WTC11 (cell line): ENCODE measurements at regions not wholly inside any gene's neighbourhood (a gene's known extent, or its start where the extent isn't known, plus 50 kb on each side); places are given as distances from the start of the nearest gene placed in this dataset.

Source experiments
- ATAC-seq: fragments of 200-7000 bp; cut with Tn5 transposase; 2 replicates; pipeline ENCODE4 v1.10.0; 2021; ENCODE audit warnings: mild to moderate bottlenecking, moderate library complexity
- CTCF ChIA-PET: fragments of 300-600 bp; sonication (Branson Sonifier 250); formaldehyde crosslinking; loops from one replicate; lab custom pipeline; 2021; ENCODE audit warnings: antibody characterized with exemption; lab: Charles Lee
- POLR2A ChIA-PET: fragments of 350-600 bp; sonication (Branson Sonifier 250); formaldehyde crosslinking; loops from one replicate; lab custom pipeline; 2021; ENCODE audit warnings: antibody characterized with exemption; lab: Charles Lee
- DNase-seq: peaks from one replicate; pipeline ENCODE4 v3.0.0; 2021; ENCODE audit warnings: low spot score
- H3K27ac Mint-ChIP-seq: 2 replicates; pipeline ENCODE4 v1.8.0; 2021; ENCODE audit warnings: mixed read lengths
- H3K27me3 Mint-ChIP-seq: 2 replicates; pipeline ENCODE4 v1.8.0; 2021; ENCODE audit warnings: low read depth, mild to moderate bottlenecking, moderate library complexity, mixed read lengths
- H3K36me3 Mint-ChIP-seq: 2 replicates; pipeline ENCODE4 v1.8.0; 2021; ENCODE audit warnings: mixed read lengths
- H3K4me1 Mint-ChIP-seq: 2 replicates; pipeline ENCODE4 v1.8.0; 2022; ENCODE audit warnings: mixed read lengths
- H3K4me3 Mint-ChIP-seq: 2 replicates; pipeline ENCODE4 v1.8.0; 2021; ENCODE audit warnings: mild to moderate bottlenecking, moderate library complexity, mixed read lengths
- H3K9me3 Mint-ChIP-seq: 2 replicates; pipeline ENCODE4 v1.8.0; 2021; ENCODE audit warnings: mixed read lengths
- ATF1 ChIP-seq: sonication (generic); formaldehyde crosslinking; IDR thresholded peaks from 2 replicates; pipeline ENCODE4 v1.8.1; 2023; ENCODE audit warnings: mild to moderate bottlenecking, moderate library complexity, missing genetic modification reagents
- ATF3 ChIP-seq: sonication (generic); formaldehyde crosslinking; conservative IDR thresholded peaks from 2 replicates; pipeline ENCODE4 v1.8.1; 2022; ENCODE audit warnings: mild to moderate bottlenecking, missing genetic modification reagents
- CBFB ChIP-seq: sonication (generic); formaldehyde crosslinking; IDR thresholded peaks from 2 replicates; pipeline ENCODE4 v1.8.1; 2022; ENCODE audit warnings: mild to moderate bottlenecking, low read depth, missing genetic modification reagents
- CREB1 ChIP-seq: sonication (generic); formaldehyde crosslinking; IDR thresholded peaks from 2 replicates; pipeline ENCODE4 v1.8.0; 2023; ENCODE audit warnings: mild to moderate bottlenecking, missing genetic modification reagents
- FOXP1 ChIP-seq: sonication (generic); formaldehyde crosslinking; IDR thresholded peaks from 2 replicates; pipeline ENCODE4 v1.8.0; 2022; ENCODE audit warnings: missing genetic modification reagents, mild to moderate bottlenecking, moderate library complexity, borderline replicate concordance
- GABPB1 ChIP-seq: sonication (generic); formaldehyde crosslinking; IDR thresholded peaks from 2 replicates; pipeline ENCODE4 v1.8.1; 2023; ENCODE audit warnings: mild to moderate bottlenecking, missing genetic modification reagents
- HMGA2 ChIP-seq: fragments of 250-450 bp; sonication (Bioruptor Pico); IDR thresholded peaks from 2 replicates; pipeline ENCODE4 v1.4.0; 2021; ENCODE audit warnings: mild to moderate bottlenecking, moderate library complexity
- HMGXB4 ChIP-seq: sonication (generic); formaldehyde crosslinking; IDR thresholded peaks from 2 replicates; pipeline ENCODE4 v1.8.1; 2023; ENCODE audit warnings: mild to moderate bottlenecking, moderate library complexity, missing genetic modification reagents
- MAX ChIP-seq: sonication (generic); formaldehyde crosslinking; IDR thresholded peaks from 2 replicates; pipeline ENCODE4 v1.8.0; 2022; ENCODE audit warnings: mild to moderate bottlenecking, missing genetic modification reagents
- MXD4 ChIP-seq: fragments of 250-450 bp; sonication (Bioruptor Pico); IDR thresholded peaks from 2 replicates; pipeline ENCODE4 v1.8.0; 2021; ENCODE audit warnings: mild to moderate bottlenecking, moderate library complexity, borderline replicate concordance
- NFYB ChIP-seq: sonication (generic); formaldehyde crosslinking; conservative IDR thresholded peaks from 2 replicates; pipeline ENCODE4 v1.8.0; 2022; ENCODE audit warnings: low read depth, missing genetic modification reagents
- RELA ChIP-seq: sonication (generic); formaldehyde crosslinking; IDR thresholded peaks from 2 replicates; pipeline ENCODE4 v1.8.1; 2022; ENCODE audit warnings: missing genetic modification reagents, mild to moderate bottlenecking, borderline replicate concordance
- TCF7 ChIP-seq: sonication (generic); formaldehyde crosslinking; IDR thresholded peaks from 2 replicates; pipeline ENCODE4 v1.8.0; 2022; ENCODE audit warnings: mild to moderate bottlenecking, low read depth, missing genetic modification reagents, moderate library complexity
- USF1 ChIP-seq: sonication (generic); formaldehyde crosslinking; IDR thresholded peaks from 2 replicates; pipeline ENCODE4 v1.8.0; 2022; ENCODE audit warnings: mild to moderate bottlenecking, missing genetic modification reagents
- ZNF532 ChIP-seq: fragments of 250-450 bp; sonication (Bioruptor Pico); IDR thresholded peaks from 2 replicates; pipeline ENCODE4 v1.9.0; 2021; ENCODE audit warnings: mild to moderate bottlenecking, borderline replicate concordance
- TF ChIP-seq, protein P1 (sequence below): sonication (generic); formaldehyde crosslinking; IDR thresholded peaks from 2 replicates; pipeline ENCODE4 v1.8.1; 2023; ENCODE audit warnings: mild to moderate bottlenecking, missing genetic modification reagents, moderate library complexity
- TF ChIP-seq, protein P2 (sequence below): fragments of 250-450 bp; sonication (Bioruptor Pico); IDR thresholded peaks from 2 replicates; pipeline ENCODE4 v1.9.0; 2021; ENCODE audit warnings: moderate library complexity, mild to moderate bottlenecking, inconsistent platforms, borderline replicate concordance
- TF ChIP-seq, protein P3 (sequence below): sonication (generic); formaldehyde crosslinking; IDR thresholded peaks from 2 replicates; pipeline ENCODE4 v1.8.1; 2022; ENCODE audit warnings: mild to moderate bottlenecking, missing genetic modification reagents, moderate library complexity, borderline replicate concordance

- ATAC-seq (no peak), DNase-seq (no peak)
- POLR2A ChIA-PET = no interaction called here
- Mint-ChIP-seq H3K27ac (no peak overlapping the region), H3K27me3 (no peaks in the 10 kb centered on the region), H3K4me3 (no peak overlapping the region), H3K4me1 (0 out of 2 replicates have a peak, but pooled peaks cover 2% of the 10 kb centered on the region), H3K36me3 (no peaks in the 10 kb centered on the region), H3K9me3 (peaks cover 8% of the 10 kb centered on the region)
- CTCF ChIA-PET = no interaction called here
- TF ChIP-seq ATF3 (CRISPR knock-in tag) = no peak
- TF ChIP-seq CREB1 (CRISPR knock-in tag) = no peak
- TF ChIP-seq FOXP1 (CRISPR knock-in tag) = no peak
- no peak for TF ChIP-seq MXD4 (CRISPR knock-in tag)
- no peak for TF ChIP-seq CBFB (CRISPR knock-in tag)
- TF ChIP-seq ATF1 = no peak
- no peak for TF ChIP-seq NFYB (CRISPR knock-in tag)
- no peak for TF ChIP-seq ZNF532
- TF ChIP-seq, protein P1, sequence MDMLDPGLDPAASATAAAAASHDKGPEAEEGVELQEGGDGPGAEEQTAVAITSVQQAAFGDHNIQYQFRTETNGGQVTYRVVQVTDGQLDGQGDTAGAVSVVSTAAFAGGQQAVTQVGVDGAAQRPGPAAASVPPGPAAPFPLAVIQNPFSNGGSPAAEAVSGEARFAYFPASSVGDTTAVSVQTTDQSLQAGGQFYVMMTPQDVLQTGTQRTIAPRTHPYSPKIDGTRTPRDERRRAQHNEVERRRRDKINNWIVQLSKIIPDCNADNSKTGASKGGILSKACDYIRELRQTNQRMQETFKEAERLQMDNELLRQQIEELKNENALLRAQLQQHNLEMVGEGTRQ (CRISPR knock-in tag) = no peak
- no peak for TF ChIP-seq USF1 (CRISPR knock-in tag)
- TF ChIP-seq, protein P2, sequence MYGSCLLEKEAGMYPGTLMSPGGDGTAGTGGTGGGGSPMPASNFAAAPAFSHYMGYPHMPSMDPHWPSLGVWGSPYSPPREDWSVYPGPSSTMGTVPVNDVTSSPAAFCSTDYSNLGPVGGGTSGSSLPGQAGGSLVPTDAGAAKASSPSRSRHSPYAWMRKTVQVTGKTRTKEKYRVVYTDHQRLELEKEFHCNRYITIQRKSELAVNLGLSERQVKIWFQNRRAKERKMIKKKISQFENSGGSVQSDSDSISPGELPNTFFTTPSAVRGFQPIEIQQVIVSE (CRISPR knock-in tag) = no peak
- TF ChIP-seq TCF7 = no peak
- no peak for TF ChIP-seq RELA
- no peak for TF ChIP-seq HMGA2 (CRISPR knock-in tag)
- TF ChIP-seq HMGXB4 (CRISPR knock-in tag) = no peak
- TF ChIP-seq, protein P3, sequence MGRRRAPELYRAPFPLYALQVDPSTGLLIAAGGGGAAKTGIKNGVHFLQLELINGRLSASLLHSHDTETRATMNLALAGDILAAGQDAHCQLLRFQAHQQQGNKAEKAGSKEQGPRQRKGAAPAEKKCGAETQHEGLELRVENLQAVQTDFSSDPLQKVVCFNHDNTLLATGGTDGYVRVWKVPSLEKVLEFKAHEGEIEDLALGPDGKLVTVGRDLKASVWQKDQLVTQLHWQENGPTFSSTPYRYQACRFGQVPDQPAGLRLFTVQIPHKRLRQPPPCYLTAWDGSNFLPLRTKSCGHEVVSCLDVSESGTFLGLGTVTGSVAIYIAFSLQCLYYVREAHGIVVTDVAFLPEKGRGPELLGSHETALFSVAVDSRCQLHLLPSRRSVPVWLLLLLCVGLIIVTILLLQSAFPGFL (CRISPR knock-in tag) = no peak
- TF ChIP-seq GABPB1 (CRISPR knock-in tag) = no peak
- TF ChIP-seq MAX (CRISPR knock-in tag) = no peak
These were observed 1033.5 kb downstream of the EFNA5 start for GRCh38 chr5:106637275-106637674.
